K562 (cell line): ENCODE measurements at regions not wholly inside any gene's neighbourhood (a gene's known extent, or its start where the extent isn't known, plus 50 kb on each side); places are given as distances from the start of the nearest gene placed in this dataset.

Experiments
- ATAC-seq: fragments of 200-7000 bp; cut with Tn5 transposase; 3 replicates; pipeline ENCODE4 v1.9.1; 2020; ENCODE audit warnings: moderate library complexity
- BruUV-seq: library from RNA; stranded (reverse); fragments of 400-500 nt; replicated peaks from 2 replicates; lab custom pipeline; 2021; lab: Mats Ljungman, UMichigan
- CTCF ChIA-PET: fragments of 300-600 bp; formaldehyde crosslinking; extraction: SDS; loops from one replicate; lab custom pipeline; 2021; ENCODE audit warnings: low intra/inter-chr PET ratio; lab: Yijun Ruan, JAX
- POLR2A ChIA-PET: fragments of 300-600, 350-650 bp; sonication (Branson Sonifier 250); formaldehyde crosslinking; extraction: SDS; loops from one replicate; lab custom pipeline; 2021; ENCODE audit warnings: antibody characterized with exemption, inconsistent platforms; lab: Yijun Ruan, JAX
- DNase-seq, 4 experiments: peaks; one replicate each; pipeline versions ENCODE4 v3.0.0 to v3.0.0-alpha.2; 2011 to 2018; ENCODE audit warnings: low spot score in 3 of 4, mixed read lengths in 3 of 4; ENCODE audit errors: extremely low read depth in 1 of 4
- FAIRE-seq: peaks from 2 replicates; lab custom pipeline; 2011; peaks lifted over from hg19 to GRCh38; lab: Jason Lieb, UNC
- H2AFZ ChIP-seq: 2 replicates; pipeline ENCODE4 v1.6.0; 2011; ENCODE audit warnings: low read depth, low read length, control low read depth, inconsistent platforms
- H3K27ac ChIP-seq: fragments of 200-600 bp; 3 replicates; pipeline ENCODE4 v1.8.0; 2011; ENCODE audit warnings: low read depth, mild to moderate bottlenecking, control low read depth, inconsistent platforms, low read length, moderate library complexity, mixed read lengths; ENCODE audit errors: extremely low read depth
- H3K27me3 ChIP-seq, 2 experiments: fragments of 300-600 bp in 1 of 2; 2 replicates in 1 of 2; 3 replicates in 1 of 2; pipeline versions ENCODE4 v1.6.0 to v1.8.0; 2011; ENCODE audit warnings: inconsistent platforms in 2 of 2, low read length in 2 of 2, mild to moderate bottlenecking in 1 of 2, mixed read lengths in 1 of 2, moderate library complexity in 1 of 2; ENCODE audit not compliant: control insufficient read depth in 2 of 2, insufficient read depth in 2 of 2
- H3K36me3 ChIP-seq: fragments of 300-600 bp; 3 replicates; pipeline ENCODE4 v1.8.0; 2011; ENCODE audit warnings: mild to moderate bottlenecking, low read length, inconsistent platforms; ENCODE audit not compliant: control insufficient read depth, insufficient read depth
- H3K4me1 ChIP-seq, 2 experiments: fragments of 200-600 bp in 1 of 2; replicated peaks in 1 of 2; 2 replicates in 1 of 2; 3 replicates in 1 of 2; pipeline versions ENCODE4 v1.5.1 to v1.8.0; 2011; ENCODE audit warnings: inconsistent platforms in 2 of 2, low read length in 2 of 2, mild to moderate bottlenecking in 1 of 2, mixed read lengths in 1 of 2, moderate library complexity in 1 of 2; ENCODE audit not compliant: control insufficient read depth in 2 of 2, insufficient read depth in 2 of 2
- H3K4me2 ChIP-seq: 2 replicates; pipeline ENCODE4 v1.6.1; 2011; ENCODE audit warnings: low read length, control low read depth, inconsistent platforms, mixed read lengths; ENCODE audit not compliant: insufficient read depth
- H3K4me3 ChIP-seq: fragments of 200-600 bp; sonication (generic), shearing (Covaris generic); 2 replicates; pipeline ENCODE4 v1.5.1; 2016; ENCODE audit warnings: control low read depth, inconsistent platforms
- H3K79me2 ChIP-seq: fragments of 200-600 bp; 3 replicates; pipeline ENCODE4 v1.8.0; 2011; ENCODE audit warnings: low read length, inconsistent platforms; ENCODE audit not compliant: control insufficient read depth, insufficient read depth
- H3K9ac ChIP-seq, 2 experiments: 2 replicates each; pipeline versions ENCODE4 v1.6.0 to v1.6.1; 2011; ENCODE audit warnings: low read depth in 2 of 2, low read length in 2 of 2, control low read depth in 1 of 2, inconsistent platforms in 1 of 2, mild to moderate bottlenecking in 1 of 2, mixed read lengths in 1 of 2; ENCODE audit not compliant: insufficient read depth in 1 of 2
- H3K9me1 ChIP-seq: one replicate; pipeline ENCODE4 v1.6.0; 2011; ENCODE audit warnings: inconsistent platforms, mild to moderate bottlenecking, low read length, moderate library complexity; ENCODE audit not compliant: control insufficient read depth, insufficient read depth
- H3K9me3 ChIP-seq: replicated peaks from 2 replicates; pipeline ENCODE4 v1.5.1; 2011; ENCODE audit warnings: low read depth, low read length, inconsistent platforms; ENCODE audit not compliant: control insufficient read depth, insufficient read depth
- H4K20me1 ChIP-seq: replicated peaks from 2 replicates; pipeline ENCODE4 v1.6.1; 2011; ENCODE audit warnings: low read length, inconsistent platforms, mixed read lengths; ENCODE audit not compliant: control insufficient read depth, insufficient read depth
- EP400 ChIP-seq: fragments of 450-650 bp; IDR thresholded peaks from 2 replicates; pipeline ENCODE4 v1.6.1; 2017; ENCODE audit warnings: antibody characterized with exemption, mild to moderate bottlenecking, moderate library complexity
- GTF2A2 ChIP-seq: IDR thresholded peaks from 2 replicates; pipeline ENCODE4 v1.6.1; 2016; ENCODE audit warnings: mild to moderate bottlenecking, missing genetic modification characterization, missing compliant biosample characterization
- SMAD2 ChIP-seq: fragments of 150-350 bp; IDR thresholded peaks from 2 replicates; pipeline ENCODE4 v1.6.1; 2014; ENCODE audit warnings: low read depth, mild to moderate bottlenecking, low read length
- SMAD3 ChIP-seq: fragments of 450-650 bp; formaldehyde crosslinking; conservative IDR thresholded peaks from 2 replicates; pipeline ENCODE4 v1.4.0; 2020; ENCODE audit warnings: mild to moderate bottlenecking
- ZNF217 ChIP-seq: sonication (generic); formaldehyde crosslinking; IDR thresholded peaks from 2 replicates; pipeline ENCODE4 v1.8.0; 2022; ENCODE audit warnings: mild to moderate bottlenecking, missing genetic modification reagents
- ZNF3 ChIP-seq: fragments of 250-450 bp; sonication (Bioruptor Pico); IDR thresholded peaks from 2 replicates; pipeline ENCODE4 v1.5.0; 2021; ENCODE audit warnings: mild to moderate bottlenecking, moderate library complexity
- ZNF778 ChIP-seq: fragments of 450-650 bp; formaldehyde crosslinking; IDR thresholded peaks from 2 replicates; pipeline ENCODE4 v1.4.0; 2020; ENCODE audit warnings: mild to moderate bottlenecking, moderate library complexity
- WGBS: fragments of 100-300 bp; shearing (Covaris generic); methylation state at CpG from one replicate; pipeline ENCODE4 v1.1.6; 2016; ENCODE audit warnings: low coverage, mixed read lengths; ENCODE audit not compliant: insufficient coverage; ENCODE audit errors: missing lambda C conversion rate; 5-methylcytosine and 5-hydroxymethylcytosine counted together
- in situ Hi-C: fragments of 300-500 bp; cut with MboI; formaldehyde crosslinking; loops from 4 replicates; pipeline ENCODE4 v1.15.0; 2018; ENCODE audit warnings: inconsistent platforms, mixed read lengths
- intact Hi-C: fragments of 100-400 bp; cut with micrococcal nuclease; formaldehyde crosslinking; loops from 2 replicates; pipeline ENCODE4 v1.14.2; 2022
- TF ChIP-seq, protein P1 (sequence below): fragments of 450-650 bp; IDR thresholded peaks from 2 replicates; pipeline ENCODE4 v1.6.1; 2016
- TF ChIP-seq, protein P2 (sequence below): fragments of 150-350 bp; IDR thresholded peaks from 2 replicates; pipeline ENCODE4 v1.6.1; 2014; ENCODE audit warnings: low read depth, mild to moderate bottlenecking, low read length, borderline replicate concordance
- TF ChIP-seq, protein P3 (sequence below): fragments of 250-450 bp; sonication (Bioruptor Pico); IDR thresholded peaks from 2 replicates; pipeline ENCODE4 v1.9.0; 2021; ENCODE audit warnings: mild to moderate bottlenecking

- no peaks in the 10 kb centered on the region for H3K9me3 ChIP-seq
- H3K4me2 ChIP-seq: no peak overlapping the region
- H3K4me3 ChIP-seq: no peak overlapping the region
- ChIA-PET CTCF (no interaction called here), POLR2A (no interaction called here)
- no peaks in the 10 kb centered on the region for H3K4me1 ChIP-seq
- H3K27ac ChIP-seq: no peak overlapping the region
- no peaks in the 10 kb centered on the region for H3K36me3 ChIP-seq
- in situ Hi-C loops: no loop called here
- no peak for DNase-seq
- intact Hi-C loops: no loop called here
- TF ChIP-seq ZNF217 (CRISPR knock-in tag): no peak
- TF ChIP-seq SMAD3: no peak
- TF ChIP-seq, protein P1, sequence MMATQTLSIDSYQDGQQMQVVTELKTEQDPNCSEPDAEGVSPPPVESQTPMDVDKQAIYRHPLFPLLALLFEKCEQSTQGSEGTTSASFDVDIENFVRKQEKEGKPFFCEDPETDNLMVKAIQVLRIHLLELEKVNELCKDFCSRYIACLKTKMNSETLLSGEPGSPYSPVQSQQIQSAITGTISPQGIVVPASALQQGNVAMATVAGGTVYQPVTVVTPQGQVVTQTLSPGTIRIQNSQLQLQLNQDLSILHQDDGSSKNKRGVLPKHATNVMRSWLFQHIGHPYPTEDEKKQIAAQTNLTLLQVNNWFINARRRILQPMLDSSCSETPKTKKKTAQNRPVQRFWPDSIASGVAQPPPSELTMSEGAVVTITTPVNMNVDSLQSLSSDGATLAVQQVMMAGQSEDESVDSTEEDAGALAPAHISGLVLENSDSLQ: no peak
- TF ChIP-seq, protein P2, sequence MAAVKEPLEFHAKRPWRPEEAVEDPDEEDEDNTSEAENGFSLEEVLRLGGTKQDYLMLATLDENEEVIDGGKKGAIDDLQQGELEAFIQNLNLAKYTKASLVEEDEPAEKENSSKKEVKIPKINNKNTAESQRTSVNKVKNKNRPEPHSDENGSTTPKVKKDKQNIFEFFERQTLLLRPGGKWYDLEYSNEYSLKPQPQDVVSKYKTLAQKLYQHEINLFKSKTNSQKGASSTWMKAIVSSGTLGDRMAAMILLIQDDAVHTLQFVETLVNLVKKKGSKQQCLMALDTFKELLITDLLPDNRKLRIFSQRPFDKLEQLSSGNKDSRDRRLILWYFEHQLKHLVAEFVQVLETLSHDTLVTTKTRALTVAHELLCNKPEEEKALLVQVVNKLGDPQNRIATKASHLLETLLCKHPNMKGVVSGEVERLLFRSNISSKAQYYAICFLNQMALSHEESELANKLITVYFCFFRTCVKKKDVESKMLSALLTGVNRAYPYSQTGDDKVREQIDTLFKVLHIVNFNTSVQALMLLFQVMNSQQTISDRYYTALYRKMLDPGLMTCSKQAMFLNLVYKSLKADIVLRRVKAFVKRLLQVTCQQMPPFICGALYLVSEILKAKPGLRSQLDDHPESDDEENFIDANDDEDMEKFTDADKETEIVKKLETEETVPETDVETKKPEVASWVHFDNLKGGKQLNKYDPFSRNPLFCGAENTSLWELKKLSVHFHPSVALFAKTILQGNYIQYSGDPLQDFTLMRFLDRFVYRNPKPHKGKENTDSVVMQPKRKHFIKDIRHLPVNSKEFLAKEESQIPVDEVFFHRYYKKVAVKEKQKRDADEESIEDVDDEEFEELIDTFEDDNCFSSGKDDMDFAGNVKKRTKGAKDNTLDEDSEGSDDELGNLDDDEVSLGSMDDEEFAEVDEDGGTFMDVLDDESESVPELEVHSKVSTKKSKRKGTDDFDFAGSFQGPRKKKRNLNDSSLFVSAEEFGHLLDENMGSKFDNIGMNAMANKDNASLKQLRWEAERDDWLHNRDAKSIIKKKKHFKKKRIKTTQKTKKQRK: no peak
- TF ChIP-seq ZNF778: no peak
- no peak for TF ChIP-seq EP400
- TF ChIP-seq, protein P3, sequence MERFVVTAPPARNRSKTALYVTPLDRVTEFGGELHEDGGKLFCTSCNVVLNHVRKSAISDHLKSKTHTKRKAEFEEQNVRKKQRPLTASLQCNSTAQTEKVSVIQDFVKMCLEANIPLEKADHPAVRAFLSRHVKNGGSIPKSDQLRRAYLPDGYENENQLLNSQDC: no peak
- no peak for TF ChIP-seq GTF2A2 (tag)
- TF ChIP-seq ZNF3 (CRISPR knock-in tag): no peak
- TF ChIP-seq SMAD2: no peak
- no peak overlapping the region for H3K9ac ChIP-seq
- H3K9me1 ChIP-seq: no peaks in the 10 kb centered on the region
- FAIRE-seq: no peak
- WGBS: no CpG with 5 or more reads among the region's 20 CpGs
- no peaks in the 10 kb centered on the region for H4K20me1 ChIP-seq
- no TSS peak for BruUV-seq
- H3K79me2 ChIP-seq: no peaks in the 10 kb centered on the region
- H3K27me3 ChIP-seq: no peaks in the 10 kb centered on the region
- no peak for ATAC-seq
- no peak overlapping the region for H2AFZ ChIP-seq
These were observed 145.6 kb upstream of the SEL1L start for GRCh38 chr14:81679226-81679625.
